Right ventricle myocardium inferior (tissue), 1 donor: ENCODE measurements at regions not wholly inside any gene's neighbourhood (a gene's known extent, or its start where the extent isn't known, plus 50 kb on each side); places are given as distances from the start of the nearest gene placed in this dataset.

Experiments used
- ATAC-seq: fragments of 200-7000 bp; cut with Tn5 transposase; one replicate; pipeline ENCODE4 v1.9.1; 2020; ENCODE audit warnings: mild to moderate bottlenecking, moderate library complexity
- DNase-seq: peaks from one replicate; pipeline ENCODE4 v3.0.0; 2021; ENCODE audit errors: missing footprints
- intact Hi-C: fragments of 100-400 bp; cut with DNase I; formaldehyde crosslinking; loops from one replicate; pipeline ENCODE4 v1.11.0; 2022
- donor health status: DM: no; HTN: yes; CAD: no; lungs with severe emphysema.

GRCh38 chr1:94633051-94633450 is 91.5 kb upstream of the F3 start:
- intact Hi-C loops, result no loop called here
- no peak for DNase-seq
- ATAC-seq, result no peak

- ATAC-seq, result no peak
- DNase-seq, result no peak
- intact Hi-C loops, result no loop called here
Observed at GRCh38 chr1:94629259-94630181, 88.0 kb upstream of the F3 start.

GRCh38 chr1:94628499-94628843 is 86.9 kb upstream of the F3 start:
- DNase-seq, result no peak
- intact Hi-C loops, result no loop called here
- peak; percentile 9 for ATAC-seq

GRCh38 chr1:94627771-94628498 is 86.4 kb upstream of the F3 start:
- intact Hi-C loops, result no loop called here
- DNase-seq (no peak), ATAC-seq (peak; percentile 63)

- intact Hi-C loops, result no loop called here
- no peak for DNase-seq
- ATAC-seq, result no peak
Observed at GRCh38 chr1:94624203-94624602, 82.6 kb upstream of the F3 start.

- no peak for DNase-seq
- intact Hi-C loops, result no loop called here
- ATAC-seq, result no peak
Observed at GRCh38 chr1:94623560-94624148, 82.1 kb upstream of the F3 start.

GRCh38 chr1:94622757-94623156 is 81.2 kb upstream of the F3 start:
- no peak for DNase-seq
- intact Hi-C loops, result no loop called here
- no peak for ATAC-seq

- ATAC-seq, result no peak
- intact Hi-C loops, result no loop called here
- no peak for DNase-seq
Observed at GRCh38 chr1:94621802-94622201, 80.2 kb upstream of the F3 start.

GRCh38 chr1:94621395-94621794 is 79.8 kb upstream of the F3 start:
- intact Hi-C loops, result no loop called here
- ATAC-seq (no peak), DNase-seq (no peak)

- intact Hi-C loops, result no loop called here
- no peak for DNase-seq
- no peak for ATAC-seq
Observed at GRCh38 chr1:94620345-94621031, 78.9 kb upstream of the F3 start.

GRCh38 chr1:94619731-94620130 is 78.2 kb upstream of the F3 start:
- ATAC-seq, result no peak
- intact Hi-C loops, result no loop called here
- DNase-seq, result no peak

- intact Hi-C loops, result no loop called here
- DNase-seq (no peak), ATAC-seq (no peak)
Observed at GRCh38 chr1:94617957-94618739, 76.6 kb upstream of the F3 start.

- intact Hi-C loops, result no loop called here
- ATAC-seq, result no peak
- DNase-seq, result no peak
Observed at GRCh38 chr1:94617134-94617805, 75.7 kb upstream of the F3 start.

- ATAC-seq (no peak), DNase-seq (no peak)
- intact Hi-C loops, result no loop called here
Observed at GRCh38 chr1:94616506-94616905, 74.9 kb upstream of the F3 start.

- intact Hi-C loops, result no loop called here
- DNase-seq (no peak), ATAC-seq (peak; percentile 63)
Observed at GRCh38 chr1:94614996-94615395, 73.4 kb upstream of the F3 start.

- DNase-seq (no peak), ATAC-seq (no peak)
- intact Hi-C loops, result no loop called here
Observed at GRCh38 chr1:94614168-94614815, 72.7 kb upstream of the F3 start.

- intact Hi-C loops, result no loop called here
- DNase-seq (no peak), ATAC-seq (no peak)
Observed at GRCh38 chr1:94612525-94613204, 71.1 kb upstream of the F3 start.
